IMR-90 (cell line): ENCODE measurements at regions not wholly inside any gene's neighbourhood (a gene's known extent, or its start where the extent isn't known, plus 50 kb on each side); places are given as distances from the start of the nearest gene placed in this dataset.

Source experiments
- BHLHE40 ChIP-seq: fragments of 150-350 bp; IDR thresholded peaks from 2 replicates; pipeline ENCODE4 v1.6.1; 2016; ENCODE audit warnings: mild to moderate bottlenecking, low read depth, low read length
- CTCF ChIP-seq: conservative IDR thresholded peaks from 2 replicates; pipeline ENCODE4 v1.5.1; 2012; ENCODE audit warnings: mild to moderate bottlenecking, low read depth, low read length, improper control_type of control experiment
- FOS ChIP-seq: fragments of 150-350 bp; IDR thresholded peaks from 2 replicates; pipeline ENCODE4 v1.6.1; 2016; ENCODE audit warnings: low read depth, low read length
- MAFK ChIP-seq: IDR thresholded peaks from 2 replicates; pipeline ENCODE4 v1.6.1; 2012; ENCODE audit warnings: low read depth, low read length, improper control_type of control experiment
- MAZ ChIP-seq: IDR thresholded peaks from 2 replicates; pipeline ENCODE4 v1.6.1; 2012; ENCODE audit warnings: low read depth, mild to moderate bottlenecking, low read length, improper control_type of control experiment, moderate library complexity, borderline replicate concordance
- MXI1 ChIP-seq: IDR thresholded peaks from 2 replicates; pipeline ENCODE4 v1.6.1; 2012; ENCODE audit warnings: low read depth, mild to moderate bottlenecking, low read length, moderate library complexity, borderline replicate concordance
- POLR2A ChIP-seq: IDR thresholded peaks from 2 replicates; pipeline ENCODE4 v1.6.1; 2012; ENCODE audit warnings: mild to moderate bottlenecking, low read depth, low read length
- RCOR1 ChIP-seq: IDR thresholded peaks from 2 replicates; pipeline ENCODE4 v1.6.1; 2012; ENCODE audit warnings: mild to moderate bottlenecking, low read length, improper control_type of control experiment; ENCODE audit not compliant: insufficient replicate concordance
- RFX5 ChIP-seq: IDR thresholded peaks from 2 replicates; pipeline ENCODE4 v1.8.0; 2012; ENCODE audit warnings: low read depth, mild to moderate bottlenecking, low read length, moderate library complexity

GRCh38 chr18:29160170-29160569 lies 983.2 kb upstream of the CDH2 start:
- no peak for TF ChIP-seq POLR2A
- TF ChIP-seq CTCF: no peak
- TF ChIP-seq RFX5: no peak
- no peak for TF ChIP-seq MXI1
- no peak for TF ChIP-seq MAZ
- no peak for TF ChIP-seq FOS
- TF ChIP-seq MAFK: no peak
- no peak for TF ChIP-seq BHLHE40
- TF ChIP-seq RCOR1: no peak
